Urinary bladder (tissue), 3 donors: ENCODE measurements at regions not wholly inside any gene's neighbourhood (a gene's known extent, or its start where the extent isn't known, plus 50 kb on each side); places are given as distances from the start of the nearest gene placed in this dataset.

ENCODE experiments used
- DNase-seq: peaks from one replicate; pipeline ENCODE4 v3.0.0-alpha.2; 2015; ENCODE audit errors: extremely low spot score
- H3K27ac ChIP-seq: one replicate; pipeline ENCODE4 v1.5.1; 2013; ENCODE audit warnings: low read depth, mild to moderate bottlenecking, moderate library complexity
- H3K36me3 ChIP-seq: one replicate; pipeline ENCODE4 v1.6.1; 2013; ENCODE audit warnings: mild to moderate bottlenecking, moderate library complexity; ENCODE audit not compliant: insufficient read depth
- H3K4me1 ChIP-seq: one replicate; pipeline ENCODE4 v1.6.1; 2013; ENCODE audit warnings: mild to moderate bottlenecking, moderate library complexity; ENCODE audit not compliant: insufficient read depth
- H3K4me3 ChIP-seq: one replicate; pipeline ENCODE4 v1.5.1; 2013; ENCODE audit warnings: low read depth, low read length
- WGBS: extraction: QIAGEN DNeasy Blood & Tissue Kit; methylation state at CpG from one replicate; pipeline ENCODE4 v1.1.7; 2013; 5-methylcytosine and 5-hydroxymethylcytosine counted together
- donor health status: healthy with polysubstance abuse.
- donor health status: healthy.

- Histone ChIP-seq H3K27ac (no peak overlapping the region), H3K36me3 (no peaks in the 10 kb centered on the region), H3K4me3 (no peak overlapping the region), H3K4me1 (no peaks in the 10 kb centered on the region)
- DNase-seq, result no peak
- 93% methylated on average over 2 of the region's 2 CpGs for WGBS
These were observed 153.8 kb upstream of the HDAC9 start for GRCh38 chr7:18341756-18342155.

- no peaks in the 10 kb centered on the region for H3K36me3 ChIP-seq
- no peak for DNase-seq
- WGBS, result 70% methylated on average over 2 of the region's 2 CpGs
- H3K27ac ChIP-seq, result no peak overlapping the region
- H3K4me3 ChIP-seq, result no peak overlapping the region
- no peaks in the 10 kb centered on the region for H3K4me1 ChIP-seq
These were observed 152.5 kb upstream of the HDAC9 start for GRCh38 chr7:18343047-18343446.

- Histone ChIP-seq H3K4me3 (no peak overlapping the region), H3K27ac (no peak overlapping the region)
- no peak for DNase-seq
These were observed 151.0 kb upstream of the HDAC9 start for GRCh38 chr7:18344536-18344935.

GRCh38 chr7:18345641-18346234, 149.8 kb upstream of the HDAC9 start:
- Histone ChIP-seq H3K4me3 (no peak overlapping the region), H3K36me3 (no peaks in the 10 kb centered on the region), H3K27ac (no peak overlapping the region), H3K4me1 (no peaks in the 10 kb centered on the region)
- WGBS, result 22% methylated on average over 3 of the region's 3 CpGs
- DNase-seq, result peak; percentile 57

More at GRCh38 chr7:18344536-18344935, 151.0 kb upstream of the HDAC9 start:
- no peaks in the 10 kb centered on the region for H3K36me3 ChIP-seq
- no peaks in the 10 kb centered on the region for H3K4me1 ChIP-seq

- Histone ChIP-seq H3K4me1 (no peaks in the 10 kb centered on the region), H3K36me3 (no peaks in the 10 kb centered on the region), H3K27ac (no peak overlapping the region), H3K4me3 (no peak overlapping the region)
- no peak for DNase-seq
These were observed 148.4 kb upstream of the HDAC9 start for GRCh38 chr7:18347170-18347569.

GRCh38 chr7:18350678-18351077, 144.9 kb upstream of the HDAC9 start:
- WGBS, result 77% methylated on average over 7 of the region's 7 CpGs
- no peak overlapping the region for H3K4me3 ChIP-seq
- DNase-seq, result no peak
- no peak overlapping the region for H3K27ac ChIP-seq
- no peaks in the 10 kb centered on the region for H3K36me3 ChIP-seq
- no peaks in the 10 kb centered on the region for H3K4me1 ChIP-seq

- WGBS, result 51% methylated on average over 7 of the region's 7 CpGs
- Histone ChIP-seq H3K27ac (no peak overlapping the region), H3K36me3 (no peaks in the 10 kb centered on the region), H3K4me1 (no peaks in the 10 kb centered on the region), H3K4me3 (no peak overlapping the region)
- no peak for DNase-seq
These were observed 143.0 kb upstream of the HDAC9 start for GRCh38 chr7:18352339-18353255.

GRCh38 chr7:18353339-18353738, 142.2 kb upstream of the HDAC9 start:
- no peak overlapping the region for H3K27ac ChIP-seq
- DNase-seq, result no peak
- no peak overlapping the region for H3K4me3 ChIP-seq
- no peaks in the 10 kb centered on the region for H3K4me1 ChIP-seq
- H3K36me3 ChIP-seq, result no peaks in the 10 kb centered on the region
- WGBS, result 85% methylated on average over 3 of the region's 3 CpGs

- Histone ChIP-seq H3K27ac (no peak overlapping the region), H3K4me3 (no peak overlapping the region), H3K4me1 (no peaks in the 10 kb centered on the region), H3K36me3 (no peaks in the 10 kb centered on the region)
- DNase-seq, result no peak
- 70% methylated on average over 6 of the region's 6 CpGs for WGBS
These were observed 141.2 kb upstream of the HDAC9 start for GRCh38 chr7:18354108-18355085.

GRCh38 chr7:18356191-18356645, 139.3 kb upstream of the HDAC9 start:
- Histone ChIP-seq H3K4me3 (no peak overlapping the region), H3K27ac (no peak overlapping the region), H3K36me3 (no peaks in the 10 kb centered on the region), H3K4me1 (no peaks in the 10 kb centered on the region)
- 20% methylated on average over 5 of the region's 5 CpGs for WGBS
- DNase-seq, result no peak

- Histone ChIP-seq H3K27ac (no peak overlapping the region), H3K36me3 (no peaks in the 10 kb centered on the region), H3K4me3 (no peak overlapping the region), H3K4me1 (no peaks in the 10 kb centered on the region)
- DNase-seq, result no peak
- WGBS, result 98% methylated on average over 1 of the region's 1 CpG
These were observed 137.9 kb upstream of the HDAC9 start for GRCh38 chr7:18357691-18358090.

GRCh38 chr7:18361756-18362155, 133.8 kb upstream of the HDAC9 start:
- Histone ChIP-seq H3K4me1 (no peaks in the 10 kb centered on the region), H3K27ac (no peak overlapping the region), H3K4me3 (no peak overlapping the region), H3K36me3 (no peaks in the 10 kb centered on the region)
- no peak for DNase-seq
- WGBS, result 73% methylated on average over 4 of the region's 4 CpGs

GRCh38 chr7:18363751-18364380, 131.7 kb upstream of the HDAC9 start:
- Histone ChIP-seq H3K36me3 (no peaks in the 10 kb centered on the region), H3K4me3 (no peak overlapping the region), H3K4me1 (no peaks in the 10 kb centered on the region), H3K27ac (no peak overlapping the region)
- 89% methylated on average over 4 of the region's 4 CpGs for WGBS
- DNase-seq, result no peak
